ENCODE measurements at regions not wholly inside any gene's neighbourhood (a gene's known extent, or its start where the extent isn't known, plus 50 kb on each side); places are given as distances from the start of the nearest gene placed in this dataset.

DNA sequence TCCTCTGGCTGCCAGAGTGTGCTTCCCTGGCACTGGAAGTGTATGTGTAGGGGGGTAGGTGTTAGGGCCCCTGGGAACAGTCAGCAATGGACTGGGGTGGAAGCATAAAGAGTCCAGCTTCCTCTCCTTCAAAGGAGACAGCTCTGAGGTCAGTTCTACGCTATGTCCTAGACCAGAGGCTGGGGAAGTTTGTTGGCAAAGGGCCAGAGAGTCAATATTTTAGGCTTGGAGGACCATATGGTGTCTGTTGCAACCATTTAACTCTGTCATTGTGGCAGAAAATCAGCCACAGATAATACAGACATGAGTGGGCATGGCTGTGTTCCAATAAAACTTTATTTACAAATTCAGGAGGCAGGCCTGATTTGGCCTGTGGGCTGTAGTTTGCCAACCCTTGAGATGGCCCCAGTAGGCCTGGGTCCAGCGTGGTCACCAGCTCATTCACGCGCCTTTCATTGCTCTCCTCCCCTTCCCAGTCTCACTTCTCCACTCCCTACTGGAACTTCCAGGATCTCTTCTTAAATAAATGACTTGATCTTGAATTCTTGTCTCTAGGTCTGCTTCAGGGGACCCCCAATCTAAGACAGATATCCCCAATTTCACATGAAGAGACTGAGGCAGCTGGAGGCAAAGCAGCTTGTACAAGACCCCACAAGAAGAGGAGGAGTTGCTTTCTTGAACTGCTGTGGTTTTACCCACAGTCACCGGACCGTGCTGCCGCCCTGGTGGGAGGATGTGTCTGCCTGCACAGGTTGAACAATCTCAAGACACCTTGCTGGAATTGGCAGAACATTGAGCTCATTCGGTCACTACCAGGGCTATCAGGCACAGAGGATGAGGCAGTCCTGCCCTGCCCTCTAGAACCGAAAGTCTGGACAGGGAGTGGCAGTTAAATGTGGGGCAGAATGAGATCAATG lies 162.4 kb upstream of the POU3F1 start:
- no peak overlapping the region for H3K4me3 ChIP-seq
- H3K36me3 ChIP-seq: no peaks in the 10 kb centered on the region
- TF ChIP-seq POLR2A (IDR thresholded peaks at IDR 0.05) (no peak), EP300 (IDR thresholded peaks at IDR 0.05) (no peak)
- TF ChIP-seq, protein P1, sequence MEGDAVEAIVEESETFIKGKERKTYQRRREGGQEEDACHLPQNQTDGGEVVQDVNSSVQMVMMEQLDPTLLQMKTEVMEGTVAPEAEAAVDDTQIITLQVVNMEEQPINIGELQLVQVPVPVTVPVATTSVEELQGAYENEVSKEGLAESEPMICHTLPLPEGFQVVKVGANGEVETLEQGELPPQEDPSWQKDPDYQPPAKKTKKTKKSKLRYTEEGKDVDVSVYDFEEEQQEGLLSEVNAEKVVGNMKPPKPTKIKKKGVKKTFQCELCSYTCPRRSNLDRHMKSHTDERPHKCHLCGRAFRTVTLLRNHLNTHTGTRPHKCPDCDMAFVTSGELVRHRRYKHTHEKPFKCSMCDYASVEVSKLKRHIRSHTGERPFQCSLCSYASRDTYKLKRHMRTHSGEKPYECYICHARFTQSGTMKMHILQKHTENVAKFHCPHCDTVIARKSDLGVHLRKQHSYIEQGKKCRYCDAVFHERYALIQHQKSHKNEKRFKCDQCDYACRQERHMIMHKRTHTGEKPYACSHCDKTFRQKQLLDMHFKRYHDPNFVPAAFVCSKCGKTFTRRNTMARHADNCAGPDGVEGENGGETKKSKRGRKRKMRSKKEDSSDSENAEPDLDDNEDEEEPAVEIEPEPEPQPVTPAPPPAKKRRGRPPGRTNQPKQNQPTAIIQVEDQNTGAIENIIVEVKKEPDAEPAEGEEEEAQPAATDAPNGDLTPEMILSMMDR (IDR thresholded peaks at IDR 0.05): no peak
- H3K27me3 ChIP-seq: no peaks in the 10 kb centered on the region
- 87 to 89% methylated on average over 9 of the region's 9 CpGs for WGBS, 2 donors
- no peak overlapping the region for H3K27ac ChIP-seq
- H3K9me3 ChIP-seq: no peaks in the 10 kb centered on the region
- no peak for DNase-seq (ENCODE audit: low spot score in 2 of 2)
- no peaks in the 10 kb centered on the region for H3K4me1 ChIP-seq

DNA sequence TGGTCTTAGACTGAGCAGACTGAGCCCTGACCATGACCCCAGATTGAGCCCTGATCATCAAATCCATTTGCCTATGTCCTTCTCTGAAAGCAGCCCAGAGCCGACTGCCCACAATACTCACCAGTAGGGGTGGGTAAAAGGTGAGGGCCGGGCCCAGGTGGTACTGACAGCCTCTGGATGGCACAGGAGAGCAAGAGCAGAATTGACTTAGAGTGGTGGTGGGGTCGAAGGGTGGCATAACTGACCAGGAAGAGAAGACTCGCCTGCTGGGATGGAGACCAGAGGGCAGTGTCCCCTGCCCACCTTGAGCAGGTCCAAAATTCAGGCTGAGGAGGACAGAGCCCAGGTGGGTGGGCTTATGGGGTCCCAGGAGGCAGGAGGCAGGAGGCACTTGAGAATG lies 161.3 kb upstream of the POU3F1 start:
- 93 to 94% methylated on average over 4 of the region's 4 CpGs for WGBS, 2 donors
- Histone ChIP-seq H3K9me3 (no peaks in the 10 kb centered on the region), H3K4me3 (no peak overlapping the region), H3K36me3 (no peaks in the 10 kb centered on the region), H3K27me3 (no peaks in the 10 kb centered on the region), H3K27ac (no peak overlapping the region), H3K4me1 (no peaks in the 10 kb centered on the region)
- DNase-seq (ENCODE audit: low spot score in 2 of 2): no peak
- TF ChIP-seq, protein P1 (IDR thresholded peaks at IDR 0.05): no peak
- no peak for TF ChIP-seq POLR2A (IDR thresholded peaks at IDR 0.05)
- no peak for TF ChIP-seq EP300 (IDR thresholded peaks at IDR 0.05)

DNA sequence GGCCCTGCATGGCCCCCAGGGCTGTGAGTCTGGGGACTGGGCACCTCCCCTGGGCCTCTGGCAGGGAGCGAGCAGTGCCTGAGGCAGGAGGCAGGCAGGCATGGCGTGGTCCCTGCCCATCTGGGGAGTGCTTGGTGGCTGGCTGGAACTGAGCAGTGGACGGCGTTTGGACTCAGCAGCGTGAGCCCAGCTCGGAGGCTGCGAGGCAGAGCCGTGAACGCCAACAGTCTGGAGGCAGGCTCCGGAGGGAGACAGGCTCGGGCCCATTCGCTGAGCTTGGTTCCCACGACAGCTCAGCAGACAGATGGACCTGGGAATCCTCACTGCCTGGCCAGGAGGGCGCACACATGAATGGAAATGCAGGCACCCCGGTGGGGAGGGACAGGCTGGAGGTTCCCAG lies 160.7 kb upstream of the POU3F1 start:
- 92 to 97% methylated on average over 10 to 13 of the region's 15 CpGs for WGBS, 2 donors
- H3K27me3 ChIP-seq: no peaks in the 10 kb centered on the region
- no peaks in the 10 kb centered on the region for H3K4me1 ChIP-seq
- no peaks in the 10 kb centered on the region for H3K36me3 ChIP-seq
- no peaks in the 10 kb centered on the region for H3K9me3 ChIP-seq
- H3K27ac ChIP-seq: no peak overlapping the region
- DNase-seq (ENCODE audit: low spot score in 2 of 2): no peak
- no peak overlapping the region for H3K4me3 ChIP-seq
- TF ChIP-seq, protein P1 (IDR thresholded peaks at IDR 0.05): no peak
- TF ChIP-seq POLR2A (IDR thresholded peaks at IDR 0.05) (no peak), EP300 (IDR thresholded peaks at IDR 0.05) (no peak)

DNA sequence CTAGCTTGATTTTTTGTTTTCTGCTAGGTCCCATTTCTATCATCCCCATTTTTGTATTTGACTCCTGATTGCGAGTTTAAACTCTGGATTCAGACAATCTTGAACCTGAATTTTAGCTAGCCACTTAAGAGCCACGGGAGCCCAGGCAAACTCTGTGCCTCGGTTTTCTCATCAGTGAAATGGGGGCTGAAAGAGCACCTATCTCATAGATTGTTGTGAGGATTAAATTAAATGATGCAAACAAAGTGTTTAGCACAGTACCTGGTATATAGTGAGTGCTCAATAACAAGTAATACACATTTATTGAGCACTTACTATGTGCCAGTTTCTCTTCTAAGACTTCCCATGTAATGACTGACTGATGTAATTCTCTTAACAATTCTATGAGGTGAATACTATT lies 158.1 kb upstream of the POU3F1 start:
- no peak for TF ChIP-seq EP300 (IDR thresholded peaks at IDR 0.05)
- TF ChIP-seq, protein P1 (IDR thresholded peaks at IDR 0.05): no peak
- TF ChIP-seq POLR2A (IDR thresholded peaks at IDR 0.05): no peak
- WGBS, 2 donors: 90 to 93% methylated on average over 3 of the region's 3 CpGs
- H3K4me1 ChIP-seq: no peaks in the 10 kb centered on the region

DNA sequence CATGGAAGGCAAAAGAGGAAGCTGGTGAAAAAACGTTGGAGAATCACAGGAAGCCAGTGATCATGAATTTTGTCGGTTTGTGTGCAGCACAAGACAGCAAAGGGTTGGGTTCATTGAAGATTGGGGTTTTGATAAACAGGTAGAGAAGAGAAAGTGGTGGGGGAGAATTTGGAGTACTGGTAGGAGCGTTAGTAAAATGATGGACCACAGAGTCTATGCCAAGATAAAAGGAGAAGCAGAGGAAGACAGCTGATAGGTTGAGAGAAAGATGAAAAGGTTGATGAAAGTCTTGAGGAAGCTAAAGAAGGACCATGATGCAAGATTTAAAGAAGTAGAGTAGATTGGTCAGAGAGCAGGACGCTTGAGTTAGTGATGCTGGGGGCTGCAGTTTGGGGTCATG lies 156.8 kb upstream of the POU3F1 start:
- Histone ChIP-seq H3K4me1 (no peaks in the 10 kb centered on the region), H3K27ac (no peak overlapping the region), H3K36me3 (no peaks in the 10 kb centered on the region), H3K27me3 (no peaks in the 10 kb centered on the region), H3K9me3 (peaks cover 0 to 17% (median 0%) of the 10 kb centered on the region in 4 donors), H3K4me3 (no peak overlapping the region)
- no peak for DNase-seq (ENCODE audit: low spot score in 2 of 2)
- 61 to 68% methylated on average over 4 of the region's 4 CpGs for WGBS, 2 donors
- TF ChIP-seq POLR2A (IDR thresholded peaks at IDR 0.05) (no peak), EP300 (IDR thresholded peaks at IDR 0.05) (no peak)
- TF ChIP-seq, protein P1 (IDR thresholded peaks at IDR 0.05): no peak

More for the DNA sequence above, 158.1 kb upstream of the POU3F1 start:
- Histone ChIP-seq H3K27me3 (no peaks in the 10 kb centered on the region), H3K9me3 (peaks cover 0 to 17% (median 0%) of the 10 kb centered on the region in 4 donors), H3K36me3 (no peaks in the 10 kb centered on the region), H3K27ac (no peak overlapping the region), H3K4me3 (no peak overlapping the region)
- no peak for DNase-seq (ENCODE audit: low spot score in 2 of 2)
